HepG2 (cell line): ENCODE measurements at regions not wholly inside any gene's neighbourhood (a gene's known extent, or its start where the extent isn't known, plus 50 kb on each side); places are given as distances from the start of the nearest gene placed in this dataset.

Experiments used
- JUN ChIP-seq: sonication (generic); formaldehyde crosslinking; IDR thresholded peaks from 2 replicates; pipeline ENCODE4 v1.4.0; 2020; ENCODE audit warnings: mild to moderate bottlenecking, missing genetic modification reagents
- KDM1A ChIP-seq: IDR thresholded peaks from 2 replicates; pipeline ENCODE4 v1.6.1; 2016; ENCODE audit warnings: missing compliant biosample characterization
- NFYB ChIP-seq: sonication (generic); formaldehyde crosslinking; IDR thresholded peaks from 2 replicates; pipeline ENCODE4 v1.4.0; 2020; ENCODE audit warnings: missing genetic modification reagents
- ZFP36L2 ChIP-seq: sonication (generic); formaldehyde crosslinking; IDR thresholded peaks from 2 replicates; pipeline ENCODE4 v1.4.0; 2020; ENCODE audit warnings: missing genetic modification reagents
- ZNF317 ChIP-seq: sonication (generic); formaldehyde crosslinking; IDR thresholded peaks from 2 replicates; pipeline ENCODE4 v1.5.0; 2020; ENCODE audit warnings: mild to moderate bottlenecking, missing genetic modification reagents
- ZNF766 ChIP-seq: sonication (generic); formaldehyde crosslinking; IDR thresholded peaks from 2 replicates; pipeline ENCODE4 v1.5.0; 2020; ENCODE audit warnings: missing genetic modification reagents, borderline replicate concordance

DNA sequence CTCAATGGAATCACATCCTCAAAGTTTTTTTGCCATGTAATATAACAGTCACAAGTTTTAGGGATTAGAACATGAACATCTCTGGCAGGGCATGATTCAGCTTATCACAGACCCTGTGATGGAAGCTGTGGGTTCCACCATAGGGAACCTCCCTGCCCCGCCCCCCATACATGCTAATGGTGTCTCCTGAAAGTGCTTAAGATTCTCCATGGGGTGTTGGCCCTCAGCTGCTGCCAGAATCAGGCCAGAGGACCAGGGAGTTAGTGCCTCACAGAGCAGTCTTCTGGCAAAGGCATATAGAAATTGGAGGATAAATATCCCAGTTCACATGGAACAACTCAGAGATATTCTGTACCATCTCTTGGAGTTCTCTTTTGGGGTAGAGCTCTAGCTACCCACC is 119.4 kb downstream of the RAB11FIP2 start:
- no peak for TF ChIP-seq ZFP36L2 (CRISPR knock-in tag)
- TF ChIP-seq JUN (CRISPR knock-in tag) = no peak
- no peak for TF ChIP-seq NFYB
- TF ChIP-seq ZNF766 (CRISPR knock-in tag) = no peak
- TF ChIP-seq ZNF317 (CRISPR knock-in tag) = no peak
- no peak for TF ChIP-seq KDM1A (CRISPR knock-in tag)
